ENCODE measurements at regions not wholly inside any gene's neighbourhood (a gene's known extent, or its start where the extent isn't known, plus 50 kb on each side); places are given as distances from the start of the nearest gene placed in this dataset.

- Histone ChIP-seq H3K4ac (ENCODE audit: low read depth, low read length) (no peak overlapping the region), H2BK120ac (ENCODE audit: low read depth, low read length) (no peak overlapping the region), H3K79me1 (ENCODE audit: low read depth in 1 of 2, low read length in 2 of 2) (no peaks in the 10 kb centered on the region), H3K14ac (replicated peaks; ENCODE audit: low read depth, low read length) (no peak overlapping the region), H4K8ac (ENCODE audit: low read depth in 2 of 2, low read length in 2 of 2) (no peak overlapping the region), H4K20me1 (ENCODE audit: insufficient read depth, low read length) (no peaks in the 10 kb centered on the region), H2AK9ac (replicated peaks; ENCODE audit: low read depth, low read length, poor library complexity) (no peak overlapping the region), H3K27me3 (ENCODE audit: control insufficient read depth, insufficient read depth, low read length) (no peaks in the 10 kb centered on the region), H4K91ac (ENCODE audit: insufficient read depth, low read depth, low read length) (no peak overlapping the region), H2BK20ac (ENCODE audit: low read depth, low read length) (no peak overlapping the region), H3K4me2 (ENCODE audit: low read depth, low read length) (no peak overlapping the region), H3K18ac (ENCODE audit: low read depth, low read length) (no peak overlapping the region), H3K23ac (ENCODE audit: low read depth, low read length) (no peak overlapping the region), H3K36me3 (ENCODE audit: control insufficient read depth, insufficient read depth, low read length) (no peaks in the 10 kb centered on the region), H3K4me3 (ENCODE audit: insufficient read depth, low read depth, low read length) (no peak overlapping the region), H2AFZ (replicated peaks; ENCODE audit: low read length, poor library complexity) (no peak overlapping the region), H3K4me1 (ENCODE audit: control insufficient read depth, insufficient read depth, low read length) (no peaks in the 10 kb centered on the region), H3K9me1 (ENCODE audit: insufficient read depth, low read length) (no peaks in the 10 kb centered on the region), H2BK15ac (ENCODE audit: low read depth, low read length) (no peak overlapping the region), H2AK5ac (ENCODE audit: low read depth, low read length) (no peak overlapping the region), H3K27ac (ENCODE audit: insufficient read depth, low read length) (no peak overlapping the region), H3K9me3 (ENCODE audit: control insufficient read depth, insufficient read depth, low read length) (peaks cover 46% of the 10 kb centered on the region), H2BK5ac (ENCODE audit: low read depth, low read length, poor library complexity, severe bottlenecking) (no peak overlapping the region), H4K5ac (ENCODE audit: low read depth, low read length) (no peak overlapping the region), H3K56ac (ENCODE audit: extremely low read depth, insufficient read depth, low read length) (no peak overlapping the region), H3K9ac (ENCODE audit: low read depth, low read length) (no peak overlapping the region)
- TF ChIP-seq BHLHE40 (IDR thresholded peaks at IDR 0.05; ENCODE audit: low read depth, low read length) (no peak), RAD21 (IDR thresholded peaks at IDR 0.05; ENCODE audit: low read length) (no peak), POLR2A (IDR thresholded peaks at IDR 0.05; ENCODE audit: low read depth, low read length) (no peak), CEBPB (IDR thresholded peaks at IDR 0.05; ENCODE audit: low read depth, low read length) (no peak), RCOR1 (IDR thresholded peaks at IDR 0.05; ENCODE audit: insufficient replicate concordance, low read length) (no peak), ELK1 (IDR thresholded peaks at IDR 0.05; ENCODE audit: borderline replicate concordance, low read depth, low read length) (no peak), USF2 (IDR thresholded peaks at IDR 0.05; ENCODE audit: low read depth, low read length) (no peak), FOS (IDR thresholded peaks at IDR 0.05; ENCODE audit: low read depth, low read length) (no peak), NFE2L2 (IDR thresholded peaks at IDR 0.05; ENCODE audit: low read depth, low read length) (no peak), CTCF (conservative IDR thresholded peaks at IDR 0.05; ENCODE audit: low read depth, low read length) (no peak)
- 40% methylated on average over 1 of the region's 9 CpGs; no CpG with 5 or more reads in 1 of the 2 experiments for WGBS, 2 experiments (ENCODE audit: extremely low coverage in 2 of 2, insufficient read length in 1 of 2)
- DNase-seq (no peak), ATAC-seq (ENCODE audit: low read depth) (no peak)
- intact Hi-C loops (cut with micrococcal nuclease) (no loop called here), in situ Hi-C loops (cut with MboI; ENCODE audit: low sequenced_read_pairs) (no loop called here), dilution Hi-C loops (cut with HindIII; ENCODE audit: low sequenced_read_pairs, unreplicated experiment) (no loop called here)
- ChIA-PET CTCF (no interaction called here), POLR2A (ENCODE audit: unreplicated experiment) (no interaction called here)
- no TSS peak for BruUV-seq (replicated peaks)
Observed at GRCh38 chr22:49491221-49491635, 336.4 kb downstream of the BRD1 start.

All from IMR-90 (cell line).